ENCODE measurements at regions not wholly inside any gene's neighbourhood (a gene's known extent, or its start where the extent isn't known, plus 50 kb on each side); places are given as distances from the start of the nearest gene placed in this dataset.

- Histone ChIP-seq H3K79me2 (ENCODE audit: low read depth) (no peaks in the 10 kb centered on the region), H3K4me3 (no peak overlapping the region), H3F3A (ENCODE audit: low read depth) (no peaks in the 10 kb centered on the region), H3K27me3 (no peaks in the 10 kb centered on the region), H3K4me2 (no peak overlapping the region), H3K9me3 (ENCODE audit: low read depth) (no peaks in the 10 kb centered on the region), H3K36me3 (no peaks in the 10 kb centered on the region), H3K4me1 (peaks cover 14% of the 10 kb centered on the region), H4K20me1 (ENCODE audit: low read depth) (no peaks in the 10 kb centered on the region), H3K9ac (no peak overlapping the region), H2AFZ (replicated peaks) (no peak overlapping the region), H3K27ac (no peak overlapping the region)
- H3K4me3 Mint-ChIP-seq, result no peak overlapping the region
- peaks cover 14% of the 10 kb centered on the region for H3K4me1 Mint-ChIP-seq
- no peak overlapping the region for H3K27ac Mint-ChIP-seq
- no peaks in the 10 kb centered on the region for H3K27me3 Mint-ChIP-seq (ENCODE audit: insufficient read depth, low read depth)
- TF ChIP-seq CTCF (IDR thresholded peaks at IDR 0.05) (no peak), EZH2phosphoT487 (IDR thresholded peaks at IDR 0.05) (no peak), EZH2 (IDR thresholded peaks at IDR 0.05) (no peak)
- DNase-seq (ENCODE audit: low spot score), result peak; percentile 19
- no peaks in the 10 kb centered on the region for H3K9me3 Mint-ChIP-seq
- H3K36me3 Mint-ChIP-seq, result peaks cover 2% of the 10 kb centered on the region
Measured at GRCh38 chr5:125140855-125141254, 394.4 kb upstream of the ZNF608 start.

- H3K36me3 Mint-ChIP-seq, result peaks cover 2% of the 10 kb centered on the region
- H3K27me3 Mint-ChIP-seq (ENCODE audit: insufficient read depth, low read depth), result no peaks in the 10 kb centered on the region
- Histone ChIP-seq H2AFZ (replicated peaks) (no peak overlapping the region), H3F3A (ENCODE audit: low read depth) (no peaks in the 10 kb centered on the region), H3K9me3 (ENCODE audit: low read depth) (no peaks in the 10 kb centered on the region), H3K79me2 (ENCODE audit: low read depth) (no peaks in the 10 kb centered on the region), H3K9ac (no peak overlapping the region), H3K27ac (no peak overlapping the region), H3K4me3 (no peak overlapping the region), H4K20me1 (ENCODE audit: low read depth) (no peaks in the 10 kb centered on the region), H3K27me3 (no peaks in the 10 kb centered on the region), H3K36me3 (no peaks in the 10 kb centered on the region), H3K4me1 (peaks cover 14% of the 10 kb centered on the region), H3K4me2 (no peak overlapping the region)
- peaks cover 9% of the 10 kb centered on the region for H3K4me1 Mint-ChIP-seq
- no peak for TF ChIP-seq EZH2phosphoT487 (IDR thresholded peaks at IDR 0.05)
- TF ChIP-seq CTCF (IDR thresholded peaks at IDR 0.05), result no peak
- no peak for TF ChIP-seq EZH2 (IDR thresholded peaks at IDR 0.05)
- no peak for DNase-seq (ENCODE audit: low spot score)
- H3K9me3 Mint-ChIP-seq, result no peaks in the 10 kb centered on the region
- H3K27ac Mint-ChIP-seq, result no peak overlapping the region
- no peak overlapping the region for H3K4me3 Mint-ChIP-seq
Measured at GRCh38 chr5:125142458-125142857, 396.0 kb upstream of the ZNF608 start.

GRCh38 chr5:125143011-125143410 lies 396.6 kb upstream of the ZNF608 start:
- Mint-ChIP-seq H3K36me3 (peaks cover 2% of the 10 kb centered on the region), H3K27ac (no peak overlapping the region), H3K27me3 (ENCODE audit: insufficient read depth, low read depth) (no peaks in the 10 kb centered on the region), H3K9me3 (no peaks in the 10 kb centered on the region), H3K4me3 (no peak overlapping the region), H3K4me1 (peaks cover 3% of the 10 kb centered on the region)
- H3K9me3 ChIP-seq (ENCODE audit: low read depth), result no peaks in the 10 kb centered on the region
- H3K4me3 ChIP-seq, result no peak overlapping the region
- H3K4me2 ChIP-seq, result no peak overlapping the region
- no peak overlapping the region for H2AFZ ChIP-seq (replicated peaks)
- no peaks in the 10 kb centered on the region for H3K36me3 ChIP-seq
- H3K27me3 ChIP-seq, result no peaks in the 10 kb centered on the region
- TF ChIP-seq CTCF (IDR thresholded peaks at IDR 0.05), result no peak
- no peak for TF ChIP-seq EZH2phosphoT487 (IDR thresholded peaks at IDR 0.05)
- no peak for TF ChIP-seq EZH2 (IDR thresholded peaks at IDR 0.05)
- H3K9ac ChIP-seq, result no peak overlapping the region
- H4K20me1 ChIP-seq (ENCODE audit: low read depth), result no peaks in the 10 kb centered on the region
- H3K27ac ChIP-seq, result no peak overlapping the region
- H3K4me1 ChIP-seq, result peaks cover 14% of the 10 kb centered on the region
- H3F3A ChIP-seq (ENCODE audit: low read depth), result no peaks in the 10 kb centered on the region
- no peaks in the 10 kb centered on the region for H3K79me2 ChIP-seq (ENCODE audit: low read depth)
- no peak for DNase-seq (ENCODE audit: low spot score)
